ENCODE measurements at regions not wholly inside any gene's neighbourhood (a gene's known extent, or its start where the extent isn't known, plus 50 kb on each side); places are given as distances from the start of the nearest gene placed in this dataset.
A peak's percentile ranks its signal among the peaks of the same experiment; 100 is the strongest.
"Not testable (repeated sequence)": the region's sequence is repeated elsewhere in the genome, so short reads cannot be mapped to it uniquely, and the experiment has no call there.

GRCh38 chr1:197850918-197851317 lies 51.5 kb upstream of the C1orf53 start:
- Mint-ChIP-seq H3K4me1 (ENCODE audit: low read depth) (no peaks in the 10 kb centered on the region), H3K36me3 (ENCODE audit: insufficient read depth in 2 of 2) (no peaks in the 10 kb centered on the region), H3K27me3 (ENCODE audit: low read depth) (no peaks in the 10 kb centered on the region), H3K4me3 (no peak overlapping the region), H3K27ac (no peak overlapping the region), H3K9me3 (no peaks in the 10 kb centered on the region)
- no peak for DNase-seq
- no peak for ATAC-seq (replicated peaks in 1 of 2)

GRCh38 chr1:197850042-197850441 lies 52.4 kb upstream of the C1orf53 start:
- Mint-ChIP-seq H3K27me3 (ENCODE audit: low read depth) (no peaks in the 10 kb centered on the region), H3K36me3 (ENCODE audit: insufficient read depth in 2 of 2) (no peaks in the 10 kb centered on the region), H3K4me3 (no peak overlapping the region), H3K9me3 (no peaks in the 10 kb centered on the region), H3K4me1 (ENCODE audit: low read depth) (no peaks in the 10 kb centered on the region), H3K27ac (no peak overlapping the region)
- DNase-seq (no peak), ATAC-seq (replicated peaks in 1 of 2) (no peak)

GRCh38 chr1:197848350-197848749 lies 54.1 kb upstream of the C1orf53 start:
- DNase-seq (no peak), ATAC-seq (replicated peaks in 1 of 2) (no peak)
- H3K36me3 Mint-ChIP-seq (ENCODE audit: insufficient read depth in 2 of 2) = no peaks in the 10 kb centered on the region
- no peak overlapping the region for H3K27ac Mint-ChIP-seq
- no peaks in the 10 kb centered on the region for H3K4me1 Mint-ChIP-seq (ENCODE audit: low read depth)
- no peak overlapping the region for H3K4me3 Mint-ChIP-seq
- H3K9me3 Mint-ChIP-seq = no peaks in the 10 kb centered on the region
- no peaks in the 10 kb centered on the region for H3K27me3 Mint-ChIP-seq (ENCODE audit: low read depth)

- H3K9me3 Mint-ChIP-seq = no peaks in the 10 kb centered on the region
- H3K27me3 Mint-ChIP-seq (ENCODE audit: low read depth) = peaks cover 6% of the 10 kb centered on the region
- DNase-seq (no peak), ATAC-seq (replicated peaks in 1 of 2) (no peak)
- H3K27ac Mint-ChIP-seq = no peak overlapping the region
- H3K36me3 Mint-ChIP-seq (ENCODE audit: insufficient read depth in 2 of 2) = no peaks in the 10 kb centered on the region
- no peaks in the 10 kb centered on the region for H3K4me1 Mint-ChIP-seq (ENCODE audit: low read depth)
- H3K4me3 Mint-ChIP-seq = no peak overlapping the region
These were observed 56.5 kb upstream of the C1orf53 start for GRCh38 chr1:197845886-197846285.

GRCh38 chr1:197844651-197845050 lies 57.8 kb upstream of the C1orf53 start:
- H3K9me3 Mint-ChIP-seq = no peaks in the 10 kb centered on the region
- no peak overlapping the region for H3K27ac Mint-ChIP-seq
- H3K4me3 Mint-ChIP-seq = no peak overlapping the region
- H3K36me3 Mint-ChIP-seq (ENCODE audit: insufficient read depth in 2 of 2) = no peaks in the 10 kb centered on the region
- ATAC-seq (replicated peaks in 1 of 2) (no peak), DNase-seq (no peak)
- peaks cover 6% of the 10 kb centered on the region for H3K27me3 Mint-ChIP-seq (ENCODE audit: low read depth)
- H3K4me1 Mint-ChIP-seq (ENCODE audit: low read depth) = no peaks in the 10 kb centered on the region

GRCh38 chr1:197843401-197843800 lies 59.0 kb upstream of the C1orf53 start:
- Mint-ChIP-seq H3K9me3 (no peaks in the 10 kb centered on the region), H3K4me1 (ENCODE audit: low read depth) (no peaks in the 10 kb centered on the region), H3K4me3 (no peak overlapping the region), H3K27ac (no peak overlapping the region), H3K36me3 (ENCODE audit: insufficient read depth in 2 of 2) (no peaks in the 10 kb centered on the region), H3K27me3 (ENCODE audit: low read depth) (peaks cover 6% of the 10 kb centered on the region)
- DNase-seq = no peak
- ATAC-seq (replicated peaks in 1 of 2) = no peak

GRCh38 chr1:197842646-197843045 lies 59.8 kb upstream of the C1orf53 start:
- DNase-seq (no peak), ATAC-seq (replicated peaks in 1 of 2) (no peak)
- H3K27me3 Mint-ChIP-seq (ENCODE audit: low read depth) = peaks cover 6% of the 10 kb centered on the region
- no peaks in the 10 kb centered on the region for H3K4me1 Mint-ChIP-seq (ENCODE audit: low read depth)
- H3K9me3 Mint-ChIP-seq = no peaks in the 10 kb centered on the region
- H3K36me3 Mint-ChIP-seq (ENCODE audit: insufficient read depth in 2 of 2) = no peaks in the 10 kb centered on the region
- H3K4me3 Mint-ChIP-seq = no peak overlapping the region
- H3K27ac Mint-ChIP-seq = no peak overlapping the region

- DNase-seq = no peak
- Mint-ChIP-seq H3K4me1 (ENCODE audit: low read depth) (no peaks in the 10 kb centered on the region), H3K4me3 (no peak overlapping the region), H3K27ac (no peak overlapping the region), H3K36me3 (ENCODE audit: insufficient read depth in 2 of 2) (no peaks in the 10 kb centered on the region), H3K9me3 (no peaks in the 10 kb centered on the region), H3K27me3 (ENCODE audit: low read depth) (peaks cover 6% of the 10 kb centered on the region)
- peak in 1 of 2 donors; percentile 38 for ATAC-seq (replicated peaks in 1 of 2)
These were observed 60.4 kb upstream of the C1orf53 start for GRCh38 chr1:197841883-197842553.

GRCh38 chr1:197841158-197841557 lies 61.3 kb upstream of the C1orf53 start:
- Mint-ChIP-seq H3K27ac (no peak overlapping the region), H3K4me1 (ENCODE audit: low read depth) (no peaks in the 10 kb centered on the region), H3K36me3 (ENCODE audit: insufficient read depth in 2 of 2) (no peaks in the 10 kb centered on the region), H3K4me3 (no peak overlapping the region), H3K9me3 (no peaks in the 10 kb centered on the region), H3K27me3 (ENCODE audit: low read depth) (peaks cover 6% of the 10 kb centered on the region)
- ATAC-seq (replicated peaks in 1 of 2) (no peak), DNase-seq (no peak)

GRCh38 chr1:197839786-197840185 lies 62.6 kb upstream of the C1orf53 start:
- not testable (repeated sequence) for DNase-seq; H3K27ac Mint-ChIP-seq; H3K27me3 Mint-ChIP-seq (ENCODE audit: low read depth); H3K9me3 Mint-ChIP-seq; H3K4me3 Mint-ChIP-seq; ATAC-seq (replicated peaks in 1 of 2); H3K36me3 Mint-ChIP-seq (ENCODE audit: insufficient read depth in 2 of 2); H3K4me1 Mint-ChIP-seq (ENCODE audit: low read depth)

GRCh38 chr1:197838836-197839235 lies 63.6 kb upstream of the DENND1B start:
- Mint-ChIP-seq H3K9me3 (peaks cover 2% of the 10 kb centered on the region in 2 donors), H3K27ac (no peak overlapping the region), H3K4me3 (no peak overlapping the region), H3K27me3 (ENCODE audit: low read depth) (peaks cover 6% of the 10 kb centered on the region), H3K4me1 (ENCODE audit: low read depth) (no peaks in the 10 kb centered on the region), H3K36me3 (ENCODE audit: insufficient read depth in 2 of 2) (no peaks in the 10 kb centered on the region)
- DNase-seq (no peak), ATAC-seq (replicated peaks in 1 of 2) (no peak)

GRCh38 chr1:197837911-197838310 lies 62.6 kb upstream of the DENND1B start:
- Mint-ChIP-seq H3K9me3 (peaks cover 2% of the 10 kb centered on the region in 2 donors), H3K27ac (no peak overlapping the region), H3K36me3 (ENCODE audit: insufficient read depth in 2 of 2) (no peaks in the 10 kb centered on the region), H3K4me3 (no peak overlapping the region), H3K27me3 (ENCODE audit: low read depth) (peaks cover 4% of the 10 kb centered on the region), H3K4me1 (ENCODE audit: low read depth) (no peaks in the 10 kb centered on the region)
- DNase-seq (no peak), ATAC-seq (replicated peaks in 1 of 2) (no peak)

- ATAC-seq (replicated peaks in 1 of 2); DNase-seq; H3K27ac Mint-ChIP-seq; H3K27me3 Mint-ChIP-seq (ENCODE audit: low read depth); H3K4me3 Mint-ChIP-seq; H3K9me3 Mint-ChIP-seq; H3K36me3 Mint-ChIP-seq (ENCODE audit: insufficient read depth in 2 of 2); H3K4me1 Mint-ChIP-seq (ENCODE audit: low read depth): not testable (repeated sequence)
These were observed 61.1 kb upstream of the DENND1B start for GRCh38 chr1:197836356-197836755.

GRCh38 chr1:197829011-197829410 lies 53.7 kb upstream of the DENND1B start:
- DNase-seq; H3K36me3 Mint-ChIP-seq (ENCODE audit: insufficient read depth in 2 of 2); H3K4me3 Mint-ChIP-seq; ATAC-seq (replicated peaks in 1 of 2); H3K27ac Mint-ChIP-seq; H3K9me3 Mint-ChIP-seq; H3K4me1 Mint-ChIP-seq (ENCODE audit: low read depth); H3K27me3 Mint-ChIP-seq (ENCODE audit: low read depth): not testable (repeated sequence)
